H1 (cell line): ENCODE measurements at regions not wholly inside any gene's neighbourhood (a gene's known extent, or its start where the extent isn't known, plus 50 kb on each side); places are given as distances from the start of the nearest gene placed in this dataset.

Experiments
- ASH2L ChIP-seq: fragments of 200-600, 300-600 bp; sonication (generic); IDR thresholded peaks from one replicate; pipeline ENCODE4 v1.7.1; 2017; ENCODE audit warnings: low read length
- ATF3 ChIP-seq: IDR thresholded peaks from 2 replicates; pipeline ENCODE4 v1.6.1; 2011; ENCODE audit warnings: low read depth, mild to moderate bottlenecking, low read length; ENCODE audit not compliant: insufficient read depth
- JUN ChIP-seq: IDR thresholded peaks from 2 replicates; pipeline ENCODE4 v1.6.1; 2011; ENCODE audit warnings: low read depth, mild to moderate bottlenecking, improper control_type of control experiment, low read length
- RBBP5 ChIP-seq: IDR thresholded peaks from 2 replicates; pipeline ENCODE4 v1.7.1; 2012; ENCODE audit warnings: low read depth, mild to moderate bottlenecking, inconsistent platforms, low read length, moderate library complexity, borderline replicate concordance
- SRF ChIP-seq: IDR thresholded peaks from 2 replicates; pipeline ENCODE4 v1.6.1; 2011; ENCODE audit warnings: mild to moderate bottlenecking, low read depth, low read length, moderate library complexity
- USF2 ChIP-seq: IDR thresholded peaks from 2 replicates; pipeline ENCODE4 v1.6.1; 2011; ENCODE audit warnings: low read length, improper control_type of control experiment
- TF ChIP-seq, protein P1 (sequence below): fragments of 300-600 bp; sonication (generic); IDR thresholded peaks from 2 replicates; pipeline ENCODE4 v1.7.1; 2012; ENCODE audit warnings: low read length, moderate library complexity, mild to moderate bottlenecking, inconsistent platforms; ENCODE audit not compliant: insufficient replicate concordance

DNA sequence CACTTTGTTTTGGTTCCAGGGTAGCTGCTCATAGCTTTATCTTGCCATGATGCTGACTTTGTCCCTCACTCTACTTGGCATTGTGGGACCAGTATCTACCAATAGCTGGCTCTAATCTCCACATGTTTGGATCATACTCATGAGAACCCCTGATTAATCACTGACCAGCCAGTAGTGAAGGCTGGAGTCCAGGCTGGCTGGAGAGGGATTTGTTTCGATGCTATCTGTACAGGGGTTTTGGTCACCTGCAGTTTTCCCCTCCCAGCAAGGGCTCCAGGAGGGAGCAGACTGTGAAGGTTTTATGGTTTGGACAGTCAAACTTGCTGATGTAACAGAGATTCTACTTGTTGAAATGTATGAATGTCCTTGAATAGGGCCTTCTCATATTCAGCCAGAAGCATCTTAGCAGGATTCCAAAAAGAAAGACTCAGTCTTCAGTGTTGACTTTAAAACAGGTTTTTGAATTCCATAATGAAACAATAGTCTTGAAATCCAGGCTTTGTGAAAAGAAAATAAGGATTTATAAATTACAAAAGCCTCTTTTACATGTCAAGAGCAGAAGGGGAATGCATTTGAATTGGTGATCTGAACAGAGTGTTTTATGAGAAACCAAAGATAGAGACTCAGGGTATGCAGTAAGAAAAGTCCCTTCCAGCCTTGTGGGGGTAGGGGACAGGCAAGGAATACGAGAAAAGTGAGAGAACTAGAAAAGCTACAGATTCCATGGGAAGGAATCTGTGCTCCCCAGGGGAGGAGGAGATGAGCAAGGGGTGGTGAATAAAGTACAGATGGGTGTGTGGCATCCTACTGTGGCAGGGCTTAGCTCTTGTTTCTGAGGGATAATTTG is 103.1 kb upstream of the SHISA3 start (continued):
- TF ChIP-seq RBBP5 (no peak), USF2 (no peak), JUN (no peak), ATF3 (no peak), ASH2L (peak; percentile 81), SRF (no peak)
- TF ChIP-seq, protein P1, sequence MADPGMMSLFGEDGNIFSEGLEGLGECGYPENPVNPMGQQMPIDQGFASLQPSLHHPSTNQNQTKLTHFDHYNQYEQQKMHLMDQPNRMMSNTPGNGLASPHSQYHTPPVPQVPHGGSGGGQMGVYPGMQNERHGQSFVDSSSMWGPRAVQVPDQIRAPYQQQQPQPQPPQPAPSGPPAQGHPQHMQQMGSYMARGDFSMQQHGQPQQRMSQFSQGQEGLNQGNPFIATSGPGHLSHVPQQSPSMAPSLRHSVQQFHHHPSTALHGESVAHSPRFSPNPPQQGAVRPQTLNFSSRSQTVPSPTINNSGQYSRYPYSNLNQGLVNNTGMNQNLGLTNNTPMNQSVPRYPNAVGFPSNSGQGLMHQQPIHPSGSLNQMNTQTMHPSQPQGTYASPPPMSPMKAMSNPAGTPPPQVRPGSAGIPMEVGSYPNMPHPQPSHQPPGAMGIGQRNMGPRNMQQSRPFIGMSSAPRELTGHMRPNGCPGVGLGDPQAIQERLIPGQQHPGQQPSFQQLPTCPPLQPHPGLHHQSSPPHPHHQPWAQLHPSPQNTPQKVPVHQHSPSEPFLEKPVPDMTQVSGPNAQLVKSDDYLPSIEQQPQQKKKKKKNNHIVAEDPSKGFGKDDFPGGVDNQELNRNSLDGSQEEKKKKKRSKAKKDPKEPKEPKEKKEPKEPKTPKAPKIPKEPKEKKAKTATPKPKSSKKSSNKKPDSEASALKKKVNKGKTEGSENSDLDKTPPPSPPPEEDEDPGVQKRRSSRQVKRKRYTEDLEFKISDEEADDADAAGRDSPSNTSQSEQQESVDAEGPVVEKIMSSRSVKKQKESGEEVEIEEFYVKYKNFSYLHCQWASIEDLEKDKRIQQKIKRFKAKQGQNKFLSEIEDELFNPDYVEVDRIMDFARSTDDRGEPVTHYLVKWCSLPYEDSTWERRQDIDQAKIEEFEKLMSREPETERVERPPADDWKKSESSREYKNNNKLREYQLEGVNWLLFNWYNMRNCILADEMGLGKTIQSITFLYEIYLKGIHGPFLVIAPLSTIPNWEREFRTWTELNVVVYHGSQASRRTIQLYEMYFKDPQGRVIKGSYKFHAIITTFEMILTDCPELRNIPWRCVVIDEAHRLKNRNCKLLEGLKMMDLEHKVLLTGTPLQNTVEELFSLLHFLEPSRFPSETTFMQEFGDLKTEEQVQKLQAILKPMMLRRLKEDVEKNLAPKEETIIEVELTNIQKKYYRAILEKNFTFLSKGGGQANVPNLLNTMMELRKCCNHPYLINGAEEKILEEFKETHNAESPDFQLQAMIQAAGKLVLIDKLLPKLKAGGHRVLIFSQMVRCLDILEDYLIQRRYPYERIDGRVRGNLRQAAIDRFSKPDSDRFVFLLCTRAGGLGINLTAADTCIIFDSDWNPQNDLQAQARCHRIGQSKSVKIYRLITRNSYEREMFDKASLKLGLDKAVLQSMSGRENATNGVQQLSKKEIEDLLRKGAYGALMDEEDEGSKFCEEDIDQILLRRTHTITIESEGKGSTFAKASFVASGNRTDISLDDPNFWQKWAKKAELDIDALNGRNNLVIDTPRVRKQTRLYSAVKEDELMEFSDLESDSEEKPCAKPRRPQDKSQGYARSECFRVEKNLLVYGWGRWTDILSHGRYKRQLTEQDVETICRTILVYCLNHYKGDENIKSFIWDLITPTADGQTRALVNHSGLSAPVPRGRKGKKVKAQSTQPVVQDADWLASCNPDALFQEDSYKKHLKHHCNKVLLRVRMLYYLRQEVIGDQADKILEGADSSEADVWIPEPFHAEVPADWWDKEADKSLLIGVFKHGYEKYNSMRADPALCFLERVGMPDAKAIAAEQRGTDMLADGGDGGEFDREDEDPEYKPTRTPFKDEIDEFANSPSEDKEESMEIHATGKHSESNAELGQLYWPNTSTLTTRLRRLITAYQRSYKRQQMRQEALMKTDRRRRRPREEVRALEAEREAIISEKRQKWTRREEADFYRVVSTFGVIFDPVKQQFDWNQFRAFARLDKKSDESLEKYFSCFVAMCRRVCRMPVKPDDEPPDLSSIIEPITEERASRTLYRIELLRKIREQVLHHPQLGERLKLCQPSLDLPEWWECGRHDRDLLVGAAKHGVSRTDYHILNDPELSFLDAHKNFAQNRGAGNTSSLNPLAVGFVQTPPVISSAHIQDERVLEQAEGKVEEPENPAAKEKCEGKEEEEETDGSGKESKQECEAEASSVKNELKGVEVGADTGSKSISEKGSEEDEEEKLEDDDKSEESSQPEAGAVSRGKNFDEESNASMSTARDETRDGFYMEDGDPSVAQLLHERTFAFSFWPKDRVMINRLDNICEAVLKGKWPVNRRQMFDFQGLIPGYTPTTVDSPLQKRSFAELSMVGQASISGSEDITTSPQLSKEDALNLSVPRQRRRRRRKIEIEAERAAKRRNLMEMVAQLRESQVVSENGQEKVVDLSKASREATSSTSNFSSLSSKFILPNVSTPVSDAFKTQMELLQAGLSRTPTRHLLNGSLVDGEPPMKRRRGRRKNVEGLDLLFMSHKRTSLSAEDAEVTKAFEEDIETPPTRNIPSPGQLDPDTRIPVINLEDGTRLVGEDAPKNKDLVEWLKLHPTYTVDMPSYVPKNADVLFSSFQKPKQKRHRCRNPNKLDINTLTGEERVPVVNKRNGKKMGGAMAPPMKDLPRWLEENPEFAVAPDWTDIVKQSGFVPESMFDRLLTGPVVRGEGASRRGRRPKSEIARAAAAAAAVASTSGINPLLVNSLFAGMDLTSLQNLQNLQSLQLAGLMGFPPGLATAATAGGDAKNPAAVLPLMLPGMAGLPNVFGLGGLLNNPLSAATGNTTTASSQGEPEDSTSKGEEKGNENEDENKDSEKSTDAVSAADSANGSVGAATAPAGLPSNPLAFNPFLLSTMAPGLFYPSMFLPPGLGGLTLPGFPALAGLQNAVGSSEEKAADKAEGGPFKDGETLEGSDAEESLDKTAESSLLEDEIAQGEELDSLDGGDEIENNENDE = peak; percentile 97
